AG08396 (cell line): ENCODE measurements at regions not wholly inside any gene's neighbourhood (a gene's known extent, or its start where the extent isn't known, plus 50 kb on each side); places are given as distances from the start of the nearest gene placed in this dataset.
A peak's percentile ranks its signal among the peaks of the same experiment; 100 is the strongest.
"Not testable (repeated sequence)": the region's sequence is repeated elsewhere in the genome, so short reads cannot be mapped to it uniquely, and the experiment has no call there.

Source experiments
- DNase-seq: peaks from one replicate; pipeline ENCODE4 v3.0.0; 2012; ENCODE audit warnings: low spot score, mixed read lengths

GRCh38 chr7:81478664-81479063, 291.2 kb downstream of the HGF start:
- DNase-seq = no peak

DNA sequence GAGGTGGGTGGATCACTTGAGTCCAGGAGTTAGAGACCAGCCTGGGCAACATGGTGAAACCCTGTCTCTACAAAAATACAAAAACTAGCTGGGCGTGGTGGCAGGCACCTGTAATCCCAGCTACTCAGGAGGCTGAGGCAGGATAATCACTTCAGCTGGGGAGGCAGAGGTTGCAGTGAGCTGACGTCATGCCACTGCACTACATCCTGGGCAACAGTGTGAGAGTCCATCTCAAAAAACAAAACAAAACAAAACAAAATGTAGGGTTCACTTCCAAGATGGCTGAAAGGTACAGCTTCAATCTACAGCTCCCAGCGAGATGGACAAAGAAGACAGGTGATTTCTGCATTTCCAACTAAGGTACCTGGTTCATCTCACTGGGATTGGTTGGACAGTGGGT, 291.6 kb downstream of the HGF start:
- DNase-seq = not testable (repeated sequence)

- no peak for DNase-seq
Measured at GRCh38 chr7:81473236-81473635, 296.6 kb downstream of the HGF start.

DNA sequence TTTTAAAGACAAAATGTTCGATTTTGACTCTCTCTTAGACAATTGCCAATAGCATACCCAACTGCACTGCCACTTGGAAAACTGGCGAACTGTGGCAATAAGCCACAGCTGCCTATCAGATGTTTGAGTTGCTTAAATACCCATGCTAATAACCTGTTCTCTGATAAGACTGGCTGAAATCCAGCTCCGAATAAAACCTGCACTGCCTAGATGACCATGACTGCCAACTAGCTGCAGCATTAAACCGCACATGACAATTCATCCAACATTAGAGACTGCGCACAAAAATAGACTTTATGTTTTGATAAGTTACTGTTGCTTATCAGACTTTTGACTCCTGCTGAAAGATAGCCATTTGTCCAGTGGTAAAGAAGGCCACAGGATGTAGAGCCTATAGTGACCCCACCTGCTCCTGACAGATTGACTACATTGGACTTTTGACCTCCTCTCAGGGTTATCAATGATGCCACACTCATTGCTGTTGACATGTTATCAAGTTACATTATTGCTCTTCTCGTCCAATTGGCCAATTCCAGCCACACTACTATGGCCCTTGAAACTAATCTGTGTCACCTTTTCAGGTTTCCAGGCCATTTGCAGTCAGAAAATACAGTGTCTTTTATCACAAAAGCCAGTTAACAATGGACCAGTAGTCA, 299.0 kb downstream of the HGF start:
- no peak for DNase-seq

DNA sequence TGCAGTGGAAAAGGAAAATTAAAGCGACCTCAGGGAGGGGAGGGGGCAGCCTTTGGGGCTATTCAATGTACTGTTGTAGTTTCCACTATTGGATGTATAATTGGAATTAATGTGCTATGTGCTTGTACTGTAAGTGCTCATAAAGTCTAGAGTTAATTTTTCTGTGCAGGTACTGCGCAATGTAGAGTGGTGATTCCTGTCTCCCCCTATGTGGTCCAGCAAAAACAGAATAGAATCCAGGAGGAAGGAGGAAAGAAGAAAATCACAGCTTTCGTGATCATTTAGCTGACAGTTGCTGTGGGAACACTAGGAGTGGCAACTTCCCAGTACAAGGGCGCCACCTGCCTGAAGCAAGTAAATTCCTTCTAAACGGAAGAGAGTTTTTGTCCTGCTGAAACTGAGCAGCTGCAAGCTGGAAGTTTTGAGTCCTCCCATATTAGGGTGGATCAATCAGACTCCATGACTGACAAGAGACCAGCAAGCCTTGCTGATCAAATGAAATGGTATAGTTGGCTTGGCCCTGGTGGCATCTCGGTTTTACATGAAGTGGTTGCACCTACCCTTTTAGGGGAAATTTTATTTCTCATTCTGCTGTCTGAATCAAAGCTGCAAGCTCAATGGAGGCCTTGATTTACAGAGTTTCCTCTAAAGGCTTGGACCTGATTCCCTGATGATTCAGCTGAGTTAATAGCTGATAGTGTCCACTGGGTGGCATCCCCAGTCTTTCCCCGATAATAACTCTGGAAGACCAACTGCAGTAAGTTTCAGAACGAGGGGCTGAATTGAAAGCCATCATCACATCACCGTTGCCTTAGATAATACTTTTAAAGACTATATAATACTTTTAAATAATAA, 299.8 kb downstream of the HGF start:
- peak; percentile 66 for DNase-seq

GRCh38 chr7:81469153-81469868, 300.5 kb downstream of the HGF start:
- DNase-seq = no peak

- no peak for DNase-seq
Measured at GRCh38 chr7:81468526-81468925, 301.3 kb downstream of the HGF start.

DNA sequence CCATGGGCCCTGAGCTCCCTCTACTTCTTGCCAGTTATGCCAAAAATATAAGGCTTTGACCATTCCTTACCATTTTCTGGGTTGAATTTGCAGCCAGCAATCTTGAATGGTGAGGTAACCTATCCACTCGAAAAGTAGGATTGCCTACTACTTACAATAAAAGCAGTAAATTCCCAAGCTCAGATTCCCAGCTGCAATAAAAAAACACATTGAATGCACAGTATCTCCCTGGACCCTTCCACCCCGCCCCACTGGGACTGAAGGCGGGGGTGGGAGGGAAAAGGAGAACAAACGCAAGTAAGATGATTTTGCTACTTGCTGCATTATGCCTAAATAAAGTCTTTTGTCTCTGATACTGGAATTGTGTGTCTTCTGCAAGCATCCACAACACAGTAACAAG, 301.9 kb downstream of the HGF start:
- DNase-seq = no peak

GRCh38 chr7:81462672-81463071, 307.2 kb downstream of the HGF start:
- DNase-seq = peak; percentile 12

- DNase-seq = no peak
Measured at GRCh38 chr7:81460250-81461045, 309.4 kb downstream of the HGF start.

GRCh38 chr7:81459485-81459884, 310.4 kb downstream of the HGF start:
- no peak for DNase-seq

- DNase-seq = peak; percentile 27
Measured at GRCh38 chr7:81457852-81458522, 311.9 kb downstream of the HGF start.

DNA sequence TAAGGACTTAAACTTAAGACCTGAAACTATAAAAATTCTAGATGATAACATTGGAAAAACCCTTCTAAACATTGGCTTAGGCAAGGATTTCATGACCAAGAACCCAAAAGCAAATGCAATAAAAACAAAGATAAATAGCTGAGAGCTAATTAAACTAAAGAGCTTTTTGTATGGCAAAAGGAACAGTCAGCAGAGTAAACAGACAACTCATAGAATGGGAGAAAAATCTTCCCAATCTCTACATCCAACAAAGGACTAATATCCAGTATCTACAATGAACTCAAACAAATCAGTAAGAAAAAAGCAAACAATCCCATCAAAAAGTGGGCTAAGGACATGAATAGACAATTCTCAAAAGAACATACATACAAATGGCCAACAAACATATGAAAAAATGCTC, 316.1 kb downstream of the HGF start:
- not testable (repeated sequence) for DNase-seq

DNA sequence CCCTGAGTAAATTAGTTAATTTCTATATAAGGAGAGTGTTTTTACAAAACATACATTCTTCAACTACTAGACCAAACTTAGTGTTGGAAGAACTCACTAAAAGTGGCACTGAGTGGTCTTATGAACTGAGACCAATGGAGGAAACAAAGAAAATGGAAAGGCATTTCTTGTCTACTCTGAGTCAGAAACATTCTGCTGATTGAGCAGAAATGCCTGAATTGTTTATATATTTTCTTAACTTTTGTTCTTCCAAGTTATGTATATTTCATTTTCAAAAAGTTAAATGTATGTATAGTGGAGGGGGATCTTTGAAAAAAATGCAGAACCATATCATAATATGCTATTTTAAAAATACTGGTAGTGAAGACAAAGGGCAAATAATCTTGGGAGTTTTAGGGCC, 320.7 kb downstream of the HGF start:
- no peak for DNase-seq

- DNase-seq = peak; percentile 28
Measured at GRCh38 chr7:81447351-81447952, 322.4 kb downstream of the HGF start.

DNA sequence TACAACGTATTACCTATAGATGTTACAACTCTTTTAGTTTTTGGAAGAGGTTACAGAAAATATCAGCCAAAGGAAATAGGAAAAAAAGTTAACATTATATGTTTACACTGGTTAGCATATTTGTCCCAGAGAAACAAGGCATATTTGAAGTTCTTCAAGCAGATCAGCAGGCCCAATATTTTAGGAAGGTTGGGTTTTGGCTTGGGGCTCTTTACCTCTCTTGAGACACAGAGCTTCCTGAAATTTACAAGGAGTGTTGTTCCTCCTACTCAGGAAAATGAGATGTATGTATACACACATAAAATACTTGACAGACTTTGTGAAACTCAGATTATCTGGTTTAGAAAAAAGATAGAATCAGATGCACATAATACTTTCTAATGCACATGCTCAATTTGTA, 323.6 kb downstream of the HGF start:
- no peak for DNase-seq

DNA sequence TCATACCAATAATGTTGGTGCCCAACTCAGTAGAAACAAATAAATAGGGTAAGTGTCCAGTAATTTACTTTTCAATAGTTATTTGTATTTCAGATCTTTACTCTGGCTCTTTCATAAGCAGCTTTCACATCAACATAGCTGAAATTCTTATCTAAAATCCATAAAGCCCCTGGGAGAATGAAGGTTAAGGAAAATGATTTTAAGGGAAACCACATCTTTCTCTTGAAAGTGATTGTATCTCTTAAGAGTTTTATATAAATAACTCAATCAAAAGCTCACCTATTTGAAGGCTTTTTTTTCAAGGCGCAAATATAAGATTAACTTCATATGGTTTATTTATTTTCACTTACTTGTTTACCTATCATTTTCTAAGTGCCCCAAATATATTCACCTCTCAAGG, 324.4 kb downstream of the HGF start:
- DNase-seq = no peak

GRCh38 chr7:81441750-81442149, 328.1 kb downstream of the HGF start:
- no peak for DNase-seq

GRCh38 chr7:81439591-81439990, 330.3 kb downstream of the HGF start:
- no peak for DNase-seq

GRCh38 chr7:81437160-81437559, 332.7 kb downstream of the HGF start:
- not testable (repeated sequence) for DNase-seq

- no peak for DNase-seq
Measured at GRCh38 chr7:81433692-81434331, 336.0 kb downstream of the HGF start.
